Immature natural killer cell (primary cell): ENCODE measurements at regions not wholly inside any gene's neighbourhood (a gene's known extent, or its start where the extent isn't known, plus 50 kb on each side); places are given as distances from the start of the nearest gene placed in this dataset.
"Not testable (repeated sequence)": the region's sequence is repeated elsewhere in the genome, so short reads cannot be mapped to it uniquely, and the experiment has no call there.

ENCODE experiments used
- DNase-seq, 3 donors: peaks; one replicate each; pipeline ENCODE4 v3.0.0; 2022; ENCODE audit warnings: mixed read lengths in 1 of 3
- H3K27ac Mint-ChIP-seq, 6 donors: one replicate each; pipeline ENCODE4 v1.8.0; 2020; ENCODE audit warnings: mixed read lengths in 6 of 6, mild to moderate bottlenecking in 5 of 6, inconsistent platforms in 4 of 6, moderate library complexity in 3 of 6
- H3K27me3 Mint-ChIP-seq, 3 donors: one replicate each; pipeline ENCODE4 v1.8.0; 2020 to 2021; ENCODE audit warnings: low read depth in 3 of 3, mild to moderate bottlenecking in 3 of 3, mixed read lengths in 3 of 3, moderate library complexity in 3 of 3, inconsistent platforms in 1 of 3
- H3K36me3 Mint-ChIP-seq, 3 donors: one replicate each; pipeline ENCODE4 v1.8.0; 2020; ENCODE audit warnings: mixed read lengths in 3 of 3, inconsistent platforms in 2 of 3, mild to moderate bottlenecking in 2 of 3
- H3K4me1 Mint-ChIP-seq, 2 donors: one replicate each; pipeline ENCODE4 v1.8.0; 2020; ENCODE audit warnings: inconsistent platforms in 2 of 2, mild to moderate bottlenecking in 2 of 2, mixed read lengths in 2 of 2, moderate library complexity in 1 of 2
- H3K4me3 Mint-ChIP-seq, 5 donors: one replicate each; pipeline ENCODE4 v1.8.0; 2020; ENCODE audit warnings: mild to moderate bottlenecking in 5 of 5, mixed read lengths in 5 of 5, inconsistent platforms in 3 of 5, moderate library complexity in 3 of 5
- H3K9me3 Mint-ChIP-seq, 6 donors: one replicate each; pipeline ENCODE4 v1.8.0; 2020; ENCODE audit warnings: mild to moderate bottlenecking in 6 of 6, mixed read lengths in 6 of 6, inconsistent platforms in 4 of 6, moderate library complexity in 3 of 6

DNA sequence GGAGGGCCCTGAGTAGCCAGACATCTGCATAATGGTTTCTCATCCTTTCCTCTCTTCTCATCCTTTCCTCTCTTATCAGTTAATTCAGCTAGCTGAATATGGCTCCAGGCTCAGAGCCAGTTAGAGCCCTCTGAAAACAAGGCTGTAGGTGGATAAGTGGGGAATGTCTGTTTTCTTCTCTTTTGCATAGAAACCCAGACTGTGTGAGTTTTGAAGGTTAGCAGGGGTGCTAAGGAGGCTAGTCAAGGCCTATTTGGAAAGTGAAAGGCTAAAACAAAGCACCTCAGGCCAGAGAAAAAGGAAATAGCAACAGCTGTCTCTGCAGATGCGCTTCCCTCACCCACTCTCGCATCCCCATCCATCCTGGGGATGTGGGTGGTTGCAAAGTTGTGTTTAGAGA lies 420.9 kb downstream of the SHISA9 start:
- Mint-ChIP-seq H3K4me1 (no peaks in the 10 kb centered on the region), H3K4me3 (no peak overlapping the region), H3K27ac (no peak overlapping the region), H3K27me3 (no peaks in the 10 kb centered on the region), H3K9me3 (peaks cover 0 to 3% (median 0%) of the 10 kb centered on the region in 6 donors), H3K36me3 (no peaks in the 10 kb centered on the region)
- no peak for DNase-seq

- Mint-ChIP-seq H3K4me3 (no peak overlapping the region), H3K27ac (no peak overlapping the region), H3K36me3 (no peaks in the 10 kb centered on the region), H3K4me1 (no peaks in the 10 kb centered on the region), H3K9me3 (peaks cover 0 to 4% (median 1%) of the 10 kb centered on the region in 6 donors), H3K27me3 (no peaks in the 10 kb centered on the region)
- no peak for DNase-seq
These were observed 423.5 kb downstream of the SHISA9 start for GRCh38 chr16:13324851-13325250.

- H3K4me3 Mint-ChIP-seq, result no peak overlapping the region
- DNase-seq, result no peak
- no peaks in the 10 kb centered on the region for H3K27me3 Mint-ChIP-seq
- no peak overlapping the region for H3K27ac Mint-ChIP-seq
- H3K4me1 Mint-ChIP-seq, result no peaks in the 10 kb centered on the region
- H3K36me3 Mint-ChIP-seq, result no peaks in the 10 kb centered on the region
- H3K9me3 Mint-ChIP-seq, result peaks cover 0 to 4% (median 1%) of the 10 kb centered on the region in 6 donors
These were observed 424.0 kb downstream of the SHISA9 start for GRCh38 chr16:13325396-13325795.

DNA sequence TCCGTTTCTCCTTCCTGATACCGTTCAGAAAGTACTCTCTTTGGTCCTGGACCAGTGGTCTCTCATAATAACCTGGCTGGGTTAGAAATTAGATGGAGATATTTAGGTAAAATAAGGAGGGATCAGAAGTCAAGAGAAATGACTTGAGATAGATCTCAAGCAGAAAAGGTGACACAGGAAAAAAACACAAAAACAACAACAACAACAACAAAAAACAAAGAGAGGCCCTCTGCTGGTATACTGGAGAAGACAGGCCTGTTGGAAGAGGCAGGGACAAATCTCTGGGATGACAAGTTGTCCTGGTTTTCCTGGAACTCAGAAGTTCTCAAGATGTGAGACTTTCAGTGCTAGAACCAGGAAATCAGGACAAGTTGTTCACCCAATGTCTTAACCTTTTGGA lies 430.5 kb downstream of the SHISA9 start:
- Mint-ChIP-seq H3K4me1 (no peaks in the 10 kb centered on the region), H3K36me3 (peaks cover 0 to 2% (median 0%) of the 10 kb centered on the region in 3 donors), H3K27ac (no peak overlapping the region), H3K4me3 (no peak overlapping the region), H3K27me3 (no peaks in the 10 kb centered on the region), H3K9me3 (peaks cover 0 to 4% (median 2%) of the 10 kb centered on the region in 6 donors)
- no peak for DNase-seq

DNA sequence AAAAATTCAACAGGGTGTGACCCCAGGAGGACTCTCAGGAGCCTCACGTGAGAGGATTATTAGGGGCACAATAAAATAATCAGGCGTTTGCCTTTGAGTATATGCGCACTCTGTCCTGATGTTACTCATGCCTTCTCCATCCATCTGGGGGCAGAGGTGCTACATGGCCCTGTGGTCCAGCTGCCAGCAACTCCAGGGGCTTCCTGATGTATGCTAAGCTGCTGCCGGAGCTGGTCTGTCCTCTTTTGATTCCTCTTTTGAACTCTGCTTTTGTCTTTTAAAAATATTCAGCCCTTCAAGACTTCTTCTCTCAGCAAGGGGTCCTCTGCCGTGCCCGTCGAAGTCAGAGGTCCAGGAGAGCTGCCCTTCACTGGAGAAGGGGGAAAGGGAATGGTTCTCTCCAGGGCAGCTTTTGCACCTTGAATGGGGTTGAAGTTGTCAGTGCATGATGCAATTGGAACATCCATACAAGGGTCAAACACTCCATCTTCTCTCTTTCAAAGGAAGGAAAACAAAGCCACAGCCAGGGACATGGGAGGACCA lies 431.4 kb downstream of the SHISA9 start:
- H3K27ac Mint-ChIP-seq, result no peak overlapping the region
- no peaks in the 10 kb centered on the region for H3K4me1 Mint-ChIP-seq
- H3K9me3 Mint-ChIP-seq, result peaks cover 0 to 4% (median 2%) of the 10 kb centered on the region in 6 donors
- DNase-seq, result no peak
- H3K4me3 Mint-ChIP-seq, result no peak overlapping the region
- H3K27me3 Mint-ChIP-seq, result no peaks in the 10 kb centered on the region
- peaks cover 0 to 2% (median 0%) of the 10 kb centered on the region in 3 donors for H3K36me3 Mint-ChIP-seq

- H3K9me3 Mint-ChIP-seq, result peaks cover 0 to 4% (median 2%) of the 10 kb centered on the region in 6 donors
- no peaks in the 10 kb centered on the region for H3K4me1 Mint-ChIP-seq
- peaks cover 0 to 2% (median 0%) of the 10 kb centered on the region in 3 donors for H3K36me3 Mint-ChIP-seq
- DNase-seq, result no peak
- no peak overlapping the region for H3K4me3 Mint-ChIP-seq
- H3K27ac Mint-ChIP-seq, result no peak overlapping the region
- H3K27me3 Mint-ChIP-seq, result no peaks in the 10 kb centered on the region
These were observed 431.9 kb downstream of the SHISA9 start for GRCh38 chr16:13333336-13333735.

DNA sequence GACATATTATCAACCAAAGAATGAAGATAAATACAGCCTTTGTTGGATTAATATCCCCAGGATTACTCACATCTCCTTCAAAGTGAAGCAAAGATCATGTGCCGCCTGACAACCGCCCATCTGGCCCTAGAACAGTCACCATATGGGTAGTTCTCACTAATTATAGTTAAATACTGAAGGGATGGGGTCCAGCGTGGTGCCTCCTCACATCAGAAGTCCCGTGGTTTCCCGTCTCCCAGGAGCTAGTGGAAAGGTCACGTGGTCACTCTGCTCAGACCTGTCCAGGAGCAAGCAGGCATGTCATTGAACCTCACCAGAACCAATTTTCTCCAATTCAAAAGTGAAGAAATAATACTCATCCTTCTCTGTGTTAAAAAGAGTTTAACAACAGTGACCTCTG lies 434.5 kb downstream of the SHISA9 start:
- no peak overlapping the region for H3K4me3 Mint-ChIP-seq
- DNase-seq, result no peak
- no peak overlapping the region for H3K27ac Mint-ChIP-seq

DNA sequence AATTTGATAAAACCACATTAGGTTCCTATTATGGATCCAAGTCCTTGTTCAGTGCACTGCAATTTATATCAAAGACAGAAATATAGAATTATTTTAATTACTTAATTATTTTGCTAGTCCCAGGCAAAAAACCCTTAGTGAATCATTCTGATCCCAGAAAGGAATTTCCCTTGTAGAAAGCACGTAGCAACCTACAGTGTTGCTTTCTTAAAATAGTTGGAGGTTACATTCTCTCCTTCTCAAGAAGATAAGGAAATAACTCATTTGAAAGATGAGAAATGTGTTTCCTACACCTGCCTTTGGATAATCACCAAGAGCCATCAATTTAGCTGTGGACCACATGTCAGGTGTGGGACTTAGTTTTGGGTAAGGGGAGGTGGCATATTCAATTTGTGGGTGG lies 434.9 kb downstream of the SHISA9 start:
- Mint-ChIP-seq H3K9me3 (peaks cover 0 to 3% (median 0%) of the 10 kb centered on the region in 6 donors), H3K4me3 (no peak overlapping the region), H3K27ac (no peak overlapping the region), H3K36me3 (peaks cover 0 to 2% (median 0%) of the 10 kb centered on the region in 3 donors), H3K4me1 (no peaks in the 10 kb centered on the region), H3K27me3 (no peaks in the 10 kb centered on the region)
- no peak for DNase-seq

More for the DNA sequence above, 434.5 kb downstream of the SHISA9 start:
- peaks cover 0 to 2% (median 0%) of the 10 kb centered on the region in 3 donors for H3K36me3 Mint-ChIP-seq
- H3K27me3 Mint-ChIP-seq, result no peaks in the 10 kb centered on the region
- no peaks in the 10 kb centered on the region for H3K4me1 Mint-ChIP-seq
- H3K9me3 Mint-ChIP-seq, result peaks cover 0 to 3% (median 0%) of the 10 kb centered on the region in 6 donors

GRCh38 chr16:13336907-13337881 lies 435.8 kb downstream of the SHISA9 start:
- not testable (repeated sequence) for H3K4me1 Mint-ChIP-seq, H3K27me3 Mint-ChIP-seq, H3K27ac Mint-ChIP-seq, H3K36me3 Mint-ChIP-seq, H3K4me3 Mint-ChIP-seq, H3K9me3 Mint-ChIP-seq, DNase-seq

DNA sequence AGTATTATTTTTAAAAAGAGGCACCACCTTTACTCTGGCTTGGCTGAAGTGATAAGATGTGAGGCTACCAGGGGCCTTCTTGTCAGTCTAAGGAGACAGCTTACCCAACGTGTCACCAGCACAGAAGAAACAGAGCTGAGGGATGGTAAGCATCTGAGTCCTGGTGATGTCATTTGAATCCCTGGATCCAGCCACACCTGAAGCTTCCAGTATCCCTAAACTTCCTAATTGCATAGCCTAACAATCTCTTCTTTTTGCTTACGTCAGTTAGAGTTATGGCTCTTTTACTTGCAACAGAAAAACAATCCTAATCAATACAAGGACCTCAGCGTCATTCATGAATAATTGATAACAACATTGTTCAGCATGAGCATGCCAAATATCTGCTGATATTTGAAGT lies 436.6 kb downstream of the SHISA9 start:
- Mint-ChIP-seq H3K9me3 (no peaks in the 10 kb centered on the region), H3K27me3 (no peaks in the 10 kb centered on the region), H3K36me3 (peaks cover 0 to 2% (median 0%) of the 10 kb centered on the region in 3 donors), H3K4me1 (no peaks in the 10 kb centered on the region), H3K4me3 (no peak overlapping the region), H3K27ac (no peak overlapping the region)
- DNase-seq, result no peak

DNA sequence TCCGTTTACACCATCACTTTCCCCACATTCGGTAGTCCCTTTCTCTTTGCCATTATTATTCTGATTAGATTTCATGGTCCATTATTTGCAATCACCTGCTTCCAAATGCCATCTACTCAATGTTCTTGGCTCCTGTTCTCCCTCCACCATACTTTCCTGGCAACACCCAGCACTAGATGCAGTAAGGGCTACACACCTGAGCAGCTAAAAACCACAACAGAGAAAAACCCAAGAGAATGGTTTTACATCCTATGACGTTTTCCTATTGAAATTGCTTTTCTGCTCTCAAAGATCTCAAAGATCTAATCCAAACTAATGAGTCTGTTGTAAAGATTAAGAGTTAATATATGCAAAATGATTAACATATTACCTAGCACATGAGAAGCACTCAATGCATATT lies 441.3 kb downstream of the SHISA9 start:
- DNase-seq, result no peak
- no peaks in the 10 kb centered on the region for H3K36me3 Mint-ChIP-seq

DNA sequence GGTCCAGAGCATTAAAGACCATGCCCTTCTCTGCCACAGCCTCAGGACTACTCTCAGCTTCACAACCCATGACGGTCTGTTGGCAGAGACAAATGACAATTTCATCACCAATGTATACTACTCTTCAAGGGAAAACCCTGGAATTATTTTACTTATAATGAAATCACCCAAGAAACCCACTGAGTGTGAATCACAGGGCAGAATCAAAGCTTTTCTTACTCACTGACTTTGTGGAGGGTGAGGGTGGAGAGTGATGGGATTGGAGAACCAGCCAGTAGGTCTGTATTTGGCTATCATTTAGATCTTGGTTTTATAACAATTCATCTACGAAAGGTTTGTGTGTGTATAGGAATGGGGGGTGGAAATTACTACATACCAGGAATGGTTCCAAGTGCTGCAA lies 442.6 kb downstream of the SHISA9 start:
- no peak for DNase-seq
- Mint-ChIP-seq H3K4me3 (no peak overlapping the region), H3K9me3 (peaks cover 0 to 6% (median 0%) of the 10 kb centered on the region in 6 donors), H3K4me1 (no peaks in the 10 kb centered on the region), H3K27me3 (peaks cover 0 to 3% (median 2%) of the 10 kb centered on the region in 3 donors), H3K36me3 (no peaks in the 10 kb centered on the region), H3K27ac (no peak overlapping the region)

More for the DNA sequence above, 441.3 kb downstream of the SHISA9 start:
- Mint-ChIP-seq H3K27ac (no peak overlapping the region), H3K27me3 (peaks cover 0 to 3% (median 2%) of the 10 kb centered on the region in 3 donors), H3K4me1 (no peaks in the 10 kb centered on the region), H3K4me3 (no peak overlapping the region), H3K9me3 (peaks cover 0 to 6% (median 0%) of the 10 kb centered on the region in 6 donors)

DNA sequence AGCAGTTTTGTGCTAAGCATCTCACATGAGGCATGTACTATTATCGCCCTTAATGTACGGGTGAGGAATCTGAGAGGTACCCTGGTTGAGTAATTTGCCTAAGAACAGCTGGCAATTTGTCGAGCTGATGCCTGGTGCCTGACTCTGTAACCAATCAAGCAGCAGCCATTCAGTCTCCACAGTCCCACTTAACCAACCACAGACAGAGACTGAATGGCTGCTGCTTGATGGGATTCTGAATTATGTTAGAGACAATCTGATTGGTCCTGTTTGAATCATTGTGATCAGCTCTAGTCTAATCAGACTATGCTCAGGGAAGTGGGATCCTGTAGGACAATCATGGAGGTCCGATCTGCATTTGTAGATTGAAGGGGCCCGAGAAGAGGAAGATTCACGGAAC lies 447.0 kb downstream of the SHISA9 start:
- DNase-seq, result no peak
- Mint-ChIP-seq H3K27me3 (peaks cover 0 to 5% (median 2%) of the 10 kb centered on the region in 3 donors), H3K36me3 (no peaks in the 10 kb centered on the region), H3K9me3 (peaks cover 0 to 6% (median 0%) of the 10 kb centered on the region in 6 donors), H3K4me1 (no peaks in the 10 kb centered on the region), H3K27ac (no peak overlapping the region), H3K4me3 (no peak overlapping the region)

DNA sequence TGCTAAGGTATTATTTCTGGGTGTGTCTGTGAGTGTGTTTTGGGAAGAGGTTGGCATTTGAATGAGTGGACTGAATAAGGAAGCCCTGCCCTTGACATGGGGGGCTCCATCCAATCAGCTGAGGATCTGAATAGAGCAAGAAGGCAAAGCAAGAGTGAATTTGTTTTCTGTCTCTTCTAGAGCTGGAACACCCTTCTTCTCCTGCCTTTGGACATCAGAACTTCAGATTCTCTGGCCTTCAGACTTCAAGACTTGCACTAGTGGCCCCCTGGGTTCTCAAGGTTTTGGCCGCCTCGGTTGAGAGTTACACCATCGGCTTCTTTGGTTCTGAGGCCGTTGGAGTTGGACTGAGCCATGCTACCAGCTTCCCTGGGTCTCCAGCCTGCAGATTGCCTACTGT lies 448.6 kb downstream of the SHISA9 start:
- Mint-ChIP-seq H3K4me1 (no peaks in the 10 kb centered on the region), H3K27ac (no peak overlapping the region), H3K36me3 (no peaks in the 10 kb centered on the region), H3K9me3 (peaks cover 0 to 6% (median 2%) of the 10 kb centered on the region in 6 donors), H3K27me3 (peaks cover 0 to 3% (median 2%) of the 10 kb centered on the region in 3 donors), H3K4me3 (no peak overlapping the region)
- no peak for DNase-seq
